ENCODE measurements at regions not wholly inside any gene's neighbourhood (a gene's known extent, or its start where the extent isn't known, plus 50 kb on each side); places are given as distances from the start of the nearest gene placed in this dataset.

GRCh38 chr11:70535191-70535971 is 137.1 kb downstream of the CTTN start:
- no peak for DNase-seq

- DNase-seq, result no peak
Measured at GRCh38 chr11:70536051-70536877, 137.9 kb downstream of the CTTN start.

GRCh38 chr11:70537576-70538571 is 139.5 kb downstream of the CTTN start:
- no peak for DNase-seq

GRCh38 chr11:70538641-70539359 is 140.5 kb downstream of the CTTN start:
- DNase-seq, result no peak

- no peak for DNase-seq
Measured at GRCh38 chr11:70539360-70540095, 141.2 kb downstream of the CTTN start.

GRCh38 chr11:70540196-70540595 is 141.9 kb downstream of the CTTN start:
- DNase-seq, result no peak

GRCh38 chr11:70541176-70541575 is 142.8 kb downstream of the CTTN start:
- no peak for DNase-seq

- DNase-seq, result no peak
Measured at GRCh38 chr11:70541699-70542098, 143.4 kb downstream of the CTTN start.

GRCh38 chr11:70542406-70542805 is 144.1 kb downstream of the CTTN start:
- no peak for DNase-seq

- DNase-seq, result no peak
Measured at GRCh38 chr11:70542811-70543210, 144.5 kb downstream of the CTTN start.

GRCh38 chr11:70543611-70544010 is 145.3 kb downstream of the CTTN start:
- no peak for DNase-seq

GRCh38 chr11:70544067-70544773 is 145.9 kb downstream of the CTTN start:
- no peak for DNase-seq

GRCh38 chr11:70544774-70545609 is 146.7 kb downstream of the CTTN start:
- DNase-seq, result no peak

GRCh38 chr11:70545610-70545912 is 147.2 kb downstream of the CTTN start:
- DNase-seq, result no peak

GRCh38 chr11:70546191-70546940 is 148.0 kb downstream of the CTTN start:
- no peak for DNase-seq

- DNase-seq, result no peak
Measured at GRCh38 chr11:70547386-70547785, 149.1 kb downstream of the CTTN start.

- DNase-seq, result no peak
Measured at GRCh38 chr11:70547821-70548670, 149.7 kb downstream of the CTTN start.

- DNase-seq, result no peak
Measured at GRCh38 chr11:70548976-70549375, 150.6 kb downstream of the CTTN start.
